GM21367 (cell line): ENCODE measurements at regions not wholly inside any gene's neighbourhood (a gene's known extent, or its start where the extent isn't known, plus 50 kb on each side); places are given as distances from the start of the nearest gene placed in this dataset.

Source experiments
- ATAC-seq: cut with Tn5 transposase; IDR thresholded peaks from one replicate; pipeline ENCODE4 v1.9.1; 2021; ENCODE audit not compliant: unreplicated experiment

DNA sequence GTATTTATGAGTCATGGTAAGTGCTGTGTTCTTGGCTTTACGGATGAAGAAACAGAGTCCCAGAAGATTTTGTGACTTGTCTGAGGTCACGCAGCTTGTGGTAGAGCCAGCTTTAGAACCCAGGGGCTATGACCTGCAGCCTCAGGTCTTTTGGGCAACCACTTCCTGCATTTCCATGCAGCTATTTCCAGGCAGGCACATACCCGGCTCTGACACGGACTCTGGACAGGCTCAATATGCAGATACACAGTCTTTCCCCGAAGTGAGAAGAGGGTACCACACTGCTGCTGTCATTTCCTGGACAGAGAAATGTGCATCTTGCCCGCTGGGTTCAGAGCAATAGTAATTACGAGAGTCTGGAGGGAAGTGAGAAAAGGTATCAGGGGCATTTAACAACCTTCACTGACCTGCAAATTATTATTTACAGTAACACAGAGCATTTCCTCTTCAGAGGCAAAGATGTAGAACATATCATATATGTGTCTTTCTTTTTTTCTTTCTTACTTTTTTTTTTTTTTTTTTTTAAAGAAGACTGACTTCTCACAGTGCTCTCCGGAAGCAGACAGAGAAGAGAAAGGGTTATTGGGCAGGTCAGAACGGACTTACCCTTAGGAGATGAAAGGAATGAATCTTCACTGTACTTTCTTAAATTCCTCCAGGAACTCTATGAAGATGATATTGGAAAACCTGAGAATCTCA, 185.1 kb downstream of the CLIC5 start:
- ATAC-seq = peak; percentile 97

DNA sequence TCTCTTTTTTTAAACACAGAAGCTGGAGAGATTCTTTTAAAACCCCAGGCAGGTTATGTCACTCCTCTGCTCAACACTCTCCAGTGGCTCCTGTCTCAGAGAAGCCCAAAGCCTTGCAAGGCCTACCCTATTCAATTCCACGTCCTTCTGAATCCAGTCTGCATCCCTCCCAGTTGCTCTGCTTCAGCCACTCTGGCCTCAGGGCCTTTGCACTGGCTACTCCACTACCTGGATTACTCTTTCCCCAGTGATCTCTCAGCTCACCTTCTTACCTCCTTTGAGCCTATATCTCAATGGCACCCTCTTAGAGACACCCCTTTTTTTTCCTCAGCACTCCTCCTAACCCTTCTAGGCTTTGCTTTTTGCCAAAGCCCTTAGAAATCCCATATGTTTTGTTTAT, 185.8 kb downstream of the CLIC5 start:
- ATAC-seq = no peak

DNA sequence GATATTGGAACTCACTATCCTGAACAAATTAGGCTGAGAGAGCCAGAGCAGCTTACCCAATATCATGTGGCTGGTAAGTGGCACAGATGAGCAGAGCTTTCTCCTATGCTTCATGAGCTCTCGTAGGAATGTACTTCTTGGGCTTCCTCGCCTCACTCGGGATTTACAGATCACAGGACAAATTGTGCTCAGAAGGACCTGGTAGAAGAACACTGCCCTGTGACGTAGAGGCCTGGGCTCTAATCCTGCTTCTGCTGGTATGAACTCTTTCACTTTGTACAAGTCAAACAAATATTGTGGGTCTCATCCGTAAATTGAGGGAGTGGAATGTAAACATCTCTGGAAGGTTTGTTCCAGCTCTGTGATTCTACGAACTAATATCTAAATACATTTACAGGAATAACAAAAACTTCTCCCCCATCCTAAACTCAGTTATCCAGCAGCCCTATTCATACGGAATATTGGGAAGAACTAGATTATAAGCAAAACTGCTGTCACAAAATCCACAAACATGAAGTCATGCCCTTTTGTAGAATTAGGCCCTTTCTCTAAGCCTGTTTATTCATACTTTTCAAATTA, 187.6 kb downstream of the CLIC5 start:
- no peak for ATAC-seq

DNA sequence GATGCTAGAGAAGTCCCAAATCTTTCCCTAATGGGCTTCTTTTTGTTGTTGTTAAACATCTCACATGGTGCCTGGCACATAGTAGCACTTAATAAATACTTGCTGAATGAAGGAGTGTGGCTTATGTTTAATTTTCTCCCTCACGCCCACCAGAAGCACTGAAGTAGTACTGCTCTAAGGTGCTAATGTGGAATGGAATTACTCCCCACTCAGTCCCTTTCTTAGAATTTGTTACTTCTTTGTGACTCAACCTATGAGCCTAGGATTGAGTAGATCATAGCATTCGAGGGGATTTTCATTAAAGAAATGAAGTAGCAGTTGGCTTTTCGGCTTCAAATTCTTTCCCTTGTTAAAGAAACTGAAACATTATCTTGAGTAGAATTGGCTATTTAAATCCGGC, 192.8 kb downstream of the CLIC5 start:
- no peak for ATAC-seq

DNA sequence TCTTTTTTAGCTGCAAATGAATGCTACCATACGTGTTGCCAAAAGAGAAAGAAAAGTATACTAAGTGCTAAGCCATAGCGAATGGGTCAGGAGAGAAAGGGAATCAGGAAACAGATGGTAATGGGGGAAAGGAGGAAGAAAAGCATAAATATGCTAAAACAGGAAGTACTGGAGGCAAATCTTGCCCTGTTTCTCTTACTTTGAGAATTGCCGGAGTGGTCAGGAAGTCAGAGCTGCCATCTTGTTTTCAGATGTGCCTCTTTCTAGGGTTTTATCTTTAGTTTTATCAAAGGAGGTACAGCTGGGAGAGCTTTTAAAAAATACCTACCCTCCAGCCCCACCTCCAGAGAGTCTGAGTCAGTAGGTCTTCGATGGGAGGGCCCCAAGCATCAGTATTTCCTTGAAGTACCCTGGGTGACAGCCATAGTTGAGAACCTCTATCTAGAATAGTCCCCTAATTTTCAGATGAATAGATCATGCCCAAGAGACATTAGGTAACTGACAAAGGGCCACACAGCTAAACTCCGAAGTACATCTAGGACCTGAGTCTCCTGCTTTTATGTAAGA, 193.3 kb downstream of the CLIC5 start:
- ATAC-seq = no peak

DNA sequence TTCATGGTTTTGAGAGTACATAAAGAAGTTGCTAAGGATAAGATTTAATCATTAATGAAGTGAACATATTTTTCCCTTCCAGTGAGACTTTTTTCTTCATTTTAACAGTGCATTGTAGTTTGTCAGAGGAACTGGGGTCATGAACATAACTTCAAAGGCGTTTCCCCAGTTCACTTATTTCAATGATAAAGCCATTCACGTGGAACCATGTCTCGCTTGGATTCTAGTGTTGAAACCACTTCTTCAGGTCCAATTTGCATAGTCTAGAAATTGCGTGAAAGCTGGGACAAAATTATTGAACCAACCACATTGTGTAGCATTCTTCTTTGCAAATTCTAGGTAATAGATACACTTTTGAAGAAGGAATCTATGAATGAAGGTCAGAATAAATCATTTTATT, 197.0 kb downstream of the CLIC5 start:
- ATAC-seq = no peak

DNA sequence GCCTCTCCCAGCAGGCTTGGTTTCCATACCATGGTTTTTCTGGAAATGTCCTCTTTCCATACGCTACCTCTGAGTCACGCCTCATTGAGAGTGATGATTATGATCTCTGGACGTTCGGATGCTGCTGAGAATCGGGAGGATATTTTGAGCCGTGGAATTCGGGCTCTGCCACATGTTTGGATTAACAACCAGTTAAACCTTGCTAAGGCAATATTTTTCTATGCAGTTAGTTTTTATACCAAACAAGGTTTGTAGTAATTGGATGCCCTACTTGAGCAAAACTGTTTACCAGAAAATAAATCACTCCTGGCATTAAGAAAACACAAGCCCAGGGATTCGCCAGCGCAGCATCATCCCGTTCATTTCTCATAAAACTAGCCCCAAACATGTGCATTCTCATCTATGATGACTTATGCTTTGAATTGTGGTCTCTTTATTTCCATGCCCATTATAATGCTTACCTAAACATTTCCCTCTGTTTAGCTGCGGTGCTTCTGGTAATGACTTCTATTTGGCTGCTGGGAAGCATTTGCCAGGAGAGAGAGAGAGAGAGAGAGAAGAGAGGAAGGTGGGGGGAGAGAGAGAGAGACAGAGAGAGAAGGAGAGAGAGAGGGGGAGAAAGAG, 198.9 kb downstream of the CLIC5 start:
- ATAC-seq = no peak

DNA sequence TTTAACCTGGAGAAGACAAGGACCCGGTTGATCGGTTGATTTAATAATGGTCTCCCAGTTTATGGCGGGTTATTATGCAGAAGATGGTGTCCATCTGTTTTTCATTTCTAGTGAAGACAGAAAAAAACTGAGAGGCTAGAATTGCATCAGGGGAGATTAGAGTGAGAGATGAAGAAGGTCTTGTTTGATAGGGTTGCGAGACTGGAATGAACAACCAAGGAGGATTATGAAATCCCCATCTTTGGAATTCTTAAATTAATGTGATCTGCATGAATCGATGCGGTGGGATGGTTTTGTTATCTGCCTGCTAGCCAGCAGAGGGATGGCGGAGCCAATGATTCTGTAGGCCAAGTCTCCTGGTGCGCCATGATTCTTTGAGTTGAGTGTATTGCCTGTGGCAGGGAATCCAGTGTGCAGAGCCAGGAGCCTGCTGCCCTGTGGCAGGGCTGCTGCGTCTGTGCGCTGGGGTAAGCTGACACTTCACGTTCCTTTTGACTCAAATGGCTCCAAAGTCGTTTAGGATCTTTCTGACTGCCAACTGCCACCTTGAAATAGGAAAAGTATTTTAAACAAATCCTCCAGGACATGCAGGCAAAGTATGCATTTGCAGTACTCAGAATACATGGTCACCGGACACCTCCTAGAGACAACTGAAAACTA, 200.1 kb downstream of the CLIC5 start:
- ATAC-seq = no peak

DNA sequence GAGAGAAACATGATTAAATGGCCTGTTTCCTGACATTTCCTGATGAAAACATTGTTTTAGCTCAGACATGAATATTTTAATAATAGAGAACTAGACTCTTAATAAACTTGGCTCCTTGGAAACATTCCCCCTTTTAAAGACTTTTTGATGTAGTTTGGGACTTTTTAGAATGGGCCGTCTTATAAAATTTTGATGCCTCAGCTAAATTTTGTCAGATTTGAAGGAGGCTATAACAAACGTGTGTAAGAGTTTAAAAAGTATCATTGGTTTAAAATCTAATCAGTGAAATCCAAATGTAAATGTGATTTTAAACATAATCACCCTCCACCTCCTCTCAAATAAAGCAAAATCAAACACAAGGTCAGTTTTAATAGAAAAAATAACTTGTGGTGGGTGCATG, 200.9 kb downstream of the CLIC5 start:
- ATAC-seq = no peak

DNA sequence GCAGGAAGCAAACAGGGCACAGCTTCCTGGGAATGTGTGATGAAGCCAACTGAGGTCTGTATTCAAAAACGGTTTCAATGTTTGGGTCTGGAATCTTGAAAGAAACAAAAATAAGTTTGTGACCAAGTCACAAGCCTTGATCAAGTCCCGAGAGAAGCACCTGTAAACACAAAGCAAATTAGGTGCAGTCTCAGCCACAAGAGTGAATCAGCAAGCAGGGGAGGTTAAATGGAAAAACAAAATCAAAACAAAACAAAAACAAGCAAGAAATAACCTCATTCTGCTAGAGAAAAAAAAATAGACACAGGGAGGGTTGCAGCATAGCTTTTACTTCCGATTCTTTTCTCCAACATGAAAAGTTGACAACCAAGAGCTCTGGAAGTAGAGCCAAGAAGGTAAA, 201.7 kb downstream of the CLIC5 start:
- ATAC-seq = peak; percentile 54

DNA sequence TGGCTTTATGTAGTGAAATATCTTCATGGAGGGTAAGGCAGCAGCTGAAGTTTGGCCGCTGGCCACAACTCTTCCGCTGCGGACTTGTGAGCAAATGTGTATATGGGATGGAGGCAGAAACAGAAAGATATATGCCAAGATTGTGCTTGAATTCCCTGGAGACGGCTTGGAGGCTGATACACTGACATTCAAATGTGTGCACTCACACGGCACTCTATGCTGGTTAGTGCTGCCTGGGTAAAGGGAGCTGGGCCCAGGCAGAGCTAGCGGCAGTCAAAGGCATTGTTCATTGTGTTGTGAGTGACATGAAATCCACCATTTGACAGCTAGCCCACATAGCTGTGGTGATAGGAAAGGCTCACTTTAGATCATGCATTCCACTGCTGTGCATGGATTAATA, 202.7 kb downstream of the CLIC5 start:
- ATAC-seq = no peak

DNA sequence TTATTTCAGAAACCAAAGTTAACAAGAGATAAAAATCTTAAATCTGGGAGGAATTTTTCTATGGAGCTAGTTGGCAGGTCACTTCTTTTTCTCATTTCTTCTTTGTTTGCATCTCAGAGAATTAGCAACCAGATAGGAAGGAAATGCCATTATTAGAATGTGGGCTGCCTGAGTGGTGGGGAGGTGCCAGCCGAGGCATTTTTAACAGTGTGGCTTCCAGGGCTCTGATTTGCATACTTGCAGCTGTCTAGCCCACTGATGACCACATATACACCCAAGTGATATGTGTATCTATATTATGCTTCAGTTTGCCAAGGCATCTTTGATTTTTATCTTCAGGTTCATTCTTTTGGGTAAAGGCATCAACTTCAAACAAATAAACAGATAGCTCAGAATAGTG, 206.7 kb downstream of the CLIC5 start:
- peak; percentile 56 for ATAC-seq

DNA sequence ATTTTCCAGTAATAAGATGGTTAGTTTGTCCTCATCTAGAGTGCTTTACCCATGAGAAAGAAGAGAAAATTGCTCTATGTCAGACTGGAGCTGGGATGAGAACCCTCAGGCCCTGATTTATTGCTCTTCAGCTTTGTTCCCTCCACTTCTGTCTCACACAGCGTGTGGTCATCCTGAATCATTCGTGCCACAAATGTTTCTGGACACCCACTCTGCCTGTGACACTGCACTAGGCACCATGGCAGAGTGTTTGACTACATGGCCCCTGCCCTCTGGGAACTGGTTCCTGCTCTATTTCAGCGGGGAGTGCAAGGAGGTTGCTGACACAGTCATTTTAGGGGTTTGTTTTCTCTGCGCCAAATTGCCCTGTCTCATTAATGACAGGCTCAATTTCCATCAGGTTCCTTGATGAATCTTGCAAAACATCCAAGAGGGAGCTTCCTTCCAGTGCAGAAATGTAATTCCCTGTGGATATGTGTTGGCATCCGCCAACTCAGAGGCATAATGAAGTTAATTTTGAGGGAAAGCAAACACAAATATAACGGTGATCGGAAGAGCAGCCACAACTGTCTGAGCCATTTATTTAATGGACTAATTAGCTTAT, 207.5 kb downstream of the CLIC5 start:
- no peak for ATAC-seq

DNA sequence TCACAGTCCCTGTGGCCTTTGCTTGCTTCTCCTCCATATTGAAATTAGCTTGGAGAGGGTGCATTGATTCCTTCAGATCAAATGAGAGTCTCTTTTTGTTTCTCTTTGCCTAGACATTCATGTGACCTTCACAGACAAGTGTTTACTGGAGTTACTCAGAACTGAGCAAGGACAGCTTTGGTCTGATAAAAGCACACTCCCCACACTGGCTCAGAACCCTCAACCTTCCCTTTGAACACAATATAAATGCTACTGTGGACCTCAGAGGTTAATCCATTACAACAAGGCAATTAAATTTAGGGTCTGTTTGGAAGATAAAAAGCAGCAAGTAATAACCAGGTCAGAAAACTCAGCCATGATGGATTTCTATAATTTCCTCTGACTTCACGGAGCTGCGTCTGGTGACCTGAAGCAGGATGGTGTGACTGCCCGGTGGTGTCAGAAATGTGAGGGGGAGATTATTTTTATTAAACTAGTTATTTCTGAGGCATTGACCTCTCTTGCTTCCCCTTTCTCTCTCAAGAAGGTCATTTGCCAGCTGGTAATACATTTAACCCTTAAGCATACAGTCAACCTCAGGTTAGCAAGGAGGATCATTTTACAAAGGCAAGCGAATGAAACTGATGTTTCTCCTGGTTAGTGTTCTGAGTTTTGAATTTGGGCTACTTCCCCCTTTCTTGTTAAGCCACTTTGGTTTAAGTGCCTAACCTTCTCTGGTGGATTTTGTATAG, 208.2 kb downstream of the CLIC5 start:
- no peak for ATAC-seq

DNA sequence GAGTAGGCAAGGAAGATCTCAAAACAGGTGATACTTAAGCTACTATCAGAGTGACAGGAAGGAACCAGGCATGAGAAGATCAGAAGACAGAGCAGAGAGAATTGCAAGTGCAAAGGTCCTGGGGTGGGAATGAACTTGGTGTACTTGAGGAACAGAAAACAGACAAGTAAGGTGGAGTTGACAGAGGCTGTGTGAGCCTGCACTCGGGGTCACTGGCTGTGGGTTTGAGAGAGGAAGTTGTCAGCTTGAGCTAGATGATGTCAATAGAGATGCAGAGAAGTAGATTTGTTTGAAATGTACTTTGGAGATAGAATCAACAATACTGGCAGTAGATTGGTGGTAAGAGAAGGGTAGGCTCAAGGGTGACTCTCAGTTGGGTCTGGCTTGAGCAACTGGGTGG, 209.5 kb downstream of the CLIC5 start:
- ATAC-seq = no peak

DNA sequence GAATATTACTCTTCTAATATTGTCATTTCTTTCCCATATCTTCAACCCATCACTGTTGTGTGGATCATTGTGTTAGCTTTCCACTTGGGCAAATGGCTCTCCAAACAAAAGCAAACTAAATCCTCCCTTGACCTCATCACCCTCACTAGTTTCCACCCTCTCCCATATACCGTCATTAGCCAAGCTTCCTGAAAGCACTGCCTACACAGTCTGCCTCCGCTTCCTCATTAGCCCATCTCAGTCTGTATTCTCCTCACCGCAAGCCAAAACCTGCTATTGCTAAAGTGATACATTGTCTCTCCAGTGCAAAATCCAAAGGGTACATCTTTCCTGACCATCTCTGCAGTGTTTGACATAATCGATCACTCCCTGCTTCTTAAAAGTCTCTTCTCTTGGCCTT, 212.6 kb downstream of the CLIC5 start:
- ATAC-seq = no peak

DNA sequence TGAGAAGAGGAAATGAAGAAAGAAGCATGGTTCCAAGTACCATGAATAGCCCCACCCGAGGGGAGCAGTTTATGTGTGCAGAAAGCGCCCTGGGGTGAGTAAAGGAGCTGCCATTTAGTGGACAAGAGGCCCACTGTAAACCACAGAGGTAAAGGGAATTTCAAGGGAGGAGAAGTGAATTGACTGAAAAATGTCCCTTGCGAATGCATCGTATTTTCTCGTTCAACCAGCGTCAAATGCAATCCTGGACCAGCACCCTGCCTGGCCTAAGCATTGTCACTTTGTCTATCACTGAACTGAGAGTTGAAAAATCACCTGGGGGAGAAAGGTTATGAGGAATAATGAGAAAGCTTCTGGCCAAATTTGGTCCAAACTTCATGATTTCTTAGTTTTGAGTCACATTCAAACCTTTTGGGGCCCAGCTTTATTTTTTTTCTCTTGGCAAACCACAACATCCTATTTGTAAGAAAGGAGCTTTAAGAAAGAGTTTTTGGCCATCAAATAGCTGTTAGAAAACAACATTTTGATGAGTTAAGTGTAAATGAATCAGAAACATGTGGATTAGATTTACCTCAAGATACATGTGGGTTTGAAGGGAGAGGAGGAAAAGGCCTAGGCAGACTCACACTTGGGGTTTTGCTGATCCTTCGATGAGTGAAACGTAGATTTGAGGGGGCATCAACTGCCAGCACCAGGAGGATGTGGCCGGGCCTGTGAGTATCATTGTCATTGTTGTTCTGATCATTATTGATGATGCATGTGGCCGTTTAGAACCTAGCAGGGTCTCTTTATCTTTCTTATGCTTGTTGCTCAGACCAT, 214.0 kb downstream of the CLIC5 start:
- no peak for ATAC-seq

DNA sequence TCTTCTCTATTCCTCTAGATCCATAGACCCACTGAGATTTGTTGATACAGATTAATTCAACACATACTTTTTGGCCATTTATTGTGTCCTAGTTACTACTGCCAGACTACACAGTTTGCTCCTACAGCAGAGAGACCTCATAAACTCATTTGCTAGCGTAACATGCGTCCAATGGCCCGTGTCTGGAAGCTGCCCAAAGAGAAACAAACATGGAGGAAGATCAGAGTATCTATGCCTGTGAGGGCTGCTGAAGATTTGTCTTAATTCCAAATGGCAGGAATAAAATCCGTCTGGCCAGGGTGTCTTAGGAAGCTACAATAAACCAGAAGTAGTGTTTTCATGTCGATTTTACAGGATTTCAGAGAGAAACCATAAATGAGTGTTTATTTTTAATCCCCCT, 214.7 kb downstream of the CLIC5 start:
- no peak for ATAC-seq

DNA sequence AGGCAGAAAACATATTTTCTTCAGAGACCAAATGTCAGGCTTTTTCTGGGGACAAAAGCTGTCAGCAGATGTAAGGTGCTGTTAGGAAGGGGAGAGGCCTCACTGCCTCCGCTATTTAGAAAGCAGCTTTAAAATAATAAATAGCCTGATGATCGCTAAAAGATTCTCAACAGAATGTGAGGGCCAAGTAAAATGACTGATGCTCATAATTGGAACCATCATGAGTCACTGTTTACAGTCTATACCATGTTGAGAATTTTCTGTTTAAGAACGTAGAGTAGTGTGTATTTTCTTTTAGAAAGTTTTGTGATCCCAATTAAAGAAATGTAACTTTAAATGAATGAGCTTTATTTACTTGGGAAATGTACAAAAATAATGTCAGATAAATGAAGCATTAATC, 220.0 kb downstream of the CLIC5 start:
- ATAC-seq = no peak

DNA sequence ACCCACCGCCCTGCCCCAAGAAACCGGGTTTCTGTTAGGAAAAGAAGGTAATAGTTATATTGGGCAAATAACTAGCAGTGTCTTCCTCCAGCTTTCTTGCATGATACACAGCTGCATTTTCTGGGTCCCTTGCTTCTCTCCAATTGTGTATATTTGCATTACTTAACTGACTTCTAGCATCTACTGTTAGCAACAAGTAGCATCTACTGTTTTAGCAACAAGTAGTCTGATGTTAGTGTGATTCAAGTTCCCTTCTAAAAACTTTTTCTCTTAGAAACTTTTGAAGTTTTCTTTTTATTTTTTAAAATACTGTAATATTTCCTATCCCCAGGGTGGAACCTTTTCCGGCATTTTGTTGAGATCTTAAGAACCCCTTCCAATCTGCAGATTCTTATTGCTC, 221.2 kb downstream of the CLIC5 start:
- ATAC-seq = no peak
